Esophagus muscularis mucosa (tissue), 4 donors: ENCODE measurements at regions not wholly inside any gene's neighbourhood (a gene's known extent, or its start where the extent isn't known, plus 50 kb on each side); places are given as distances from the start of the nearest gene placed in this dataset.
"Not testable (repeated sequence)": the region's sequence is repeated elsewhere in the genome, so short reads cannot be mapped to it uniquely, and the experiment has no call there.

Experiments
- CTCF ChIP-seq, 3 experiments: fragments of 200-600 bp in 2 of 3; fragments of 450-650 bp in 1 of 3; sonication (generic) in 2 of 3; IDR thresholded peaks; one replicate each; pipeline ENCODE4 v1.5.1; 2017 to 2019; ENCODE audit warnings: antibody characterized with exemption in 3 of 3, mild to moderate bottlenecking in 2 of 3, moderate library complexity in 1 of 3
- EP300 ChIP-seq: sonication (generic); formaldehyde crosslinking; IDR thresholded peaks from one replicate; pipeline ENCODE4 v1.6.1; 2017; ENCODE audit warnings: antibody characterized with exemption
- POLR2A ChIP-seq: fragments of 450-650 bp; IDR thresholded peaks from one replicate; pipeline ENCODE4 v1.6.1; 2017; ENCODE audit warnings: antibody characterized with exemption, moderate library complexity, mild to moderate bottlenecking, low read depth
- POLR2AphosphoS5 ChIP-seq, 2 donors: sonication (generic); formaldehyde crosslinking; IDR thresholded peaks; one replicate each; pipeline ENCODE4 v1.6.1; 2017; ENCODE audit warnings: antibody characterized with exemption in 2 of 2

DNA sequence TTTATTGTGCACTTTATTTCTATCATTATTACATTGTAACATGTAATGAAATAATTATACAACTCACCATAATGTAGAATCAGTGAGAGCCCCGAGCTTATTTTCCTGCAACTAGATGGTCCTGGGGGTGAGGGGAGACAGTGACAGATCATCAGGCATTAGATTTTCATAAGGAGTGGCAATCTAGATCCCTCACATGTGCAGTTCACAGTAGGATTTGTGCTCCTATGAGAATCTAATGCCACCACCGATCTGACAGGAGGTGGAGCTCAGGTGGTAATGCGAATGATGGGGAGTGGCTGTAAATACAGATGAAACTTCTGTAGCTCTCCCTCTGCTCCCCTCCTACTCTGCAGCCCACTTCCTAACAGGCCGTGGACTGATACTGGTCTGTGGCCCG lies 58.5 kb upstream of the SCAF4 start:
- not testable (repeated sequence) for TF ChIP-seq CTCF (IDR thresholded peaks at IDR 0.05); POLR2AphosphoS5 (IDR thresholded peaks at IDR 0.05); POLR2A; EP300
